Astrocyte of the spinal cord (primary cell): ENCODE measurements at regions not wholly inside any gene's neighbourhood (a gene's known extent, or its start where the extent isn't known, plus 50 kb on each side); places are given as distances from the start of the nearest gene placed in this dataset.

Experiments used
- DNase-seq: peaks from one replicate; pipeline ENCODE4 v3.0.0; 2011; ENCODE audit warnings: low read depth, low spot score
- H3K4me3 ChIP-seq: 2 replicates; pipeline ENCODE4 v1.5.1; 2011; ENCODE audit warnings: low read depth, mild to moderate bottlenecking, low read length, moderate library complexity
- in situ Hi-C: cut with HindIII; loops from 2 replicates; pipeline ENCODE4 v1.10.0; 2017; ENCODE audit warnings: low sequenced_read_pairs
- TF ChIP-seq, protein P1 (sequence below): IDR thresholded peaks from 2 replicates; pipeline ENCODE4 v1.5.1; 2012; ENCODE audit warnings: low read depth, mild to moderate bottlenecking, low read length, inconsistent platforms

GRCh38 chr5:118314931-118315330 is 673.4 kb downstream of the DTWD2 start:
- no peak for DNase-seq
- TF ChIP-seq, protein P1, sequence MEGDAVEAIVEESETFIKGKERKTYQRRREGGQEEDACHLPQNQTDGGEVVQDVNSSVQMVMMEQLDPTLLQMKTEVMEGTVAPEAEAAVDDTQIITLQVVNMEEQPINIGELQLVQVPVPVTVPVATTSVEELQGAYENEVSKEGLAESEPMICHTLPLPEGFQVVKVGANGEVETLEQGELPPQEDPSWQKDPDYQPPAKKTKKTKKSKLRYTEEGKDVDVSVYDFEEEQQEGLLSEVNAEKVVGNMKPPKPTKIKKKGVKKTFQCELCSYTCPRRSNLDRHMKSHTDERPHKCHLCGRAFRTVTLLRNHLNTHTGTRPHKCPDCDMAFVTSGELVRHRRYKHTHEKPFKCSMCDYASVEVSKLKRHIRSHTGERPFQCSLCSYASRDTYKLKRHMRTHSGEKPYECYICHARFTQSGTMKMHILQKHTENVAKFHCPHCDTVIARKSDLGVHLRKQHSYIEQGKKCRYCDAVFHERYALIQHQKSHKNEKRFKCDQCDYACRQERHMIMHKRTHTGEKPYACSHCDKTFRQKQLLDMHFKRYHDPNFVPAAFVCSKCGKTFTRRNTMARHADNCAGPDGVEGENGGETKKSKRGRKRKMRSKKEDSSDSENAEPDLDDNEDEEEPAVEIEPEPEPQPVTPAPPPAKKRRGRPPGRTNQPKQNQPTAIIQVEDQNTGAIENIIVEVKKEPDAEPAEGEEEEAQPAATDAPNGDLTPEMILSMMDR = no peak
- in situ Hi-C loops = no loop called here
- H3K4me3 ChIP-seq = no peak overlapping the region

GRCh38 chr5:118311103-118311819 is 677.1 kb downstream of the DTWD2 start:
- TF ChIP-seq, protein P1 = no peak
- no peak for DNase-seq
- H3K4me3 ChIP-seq = no peak overlapping the region
- in situ Hi-C loops = no loop called here

- in situ Hi-C loops = no loop called here
- TF ChIP-seq, protein P1 = no peak
- H3K4me3 ChIP-seq = no peak overlapping the region
- DNase-seq = no peak
Measured at GRCh38 chr5:118310401-118310800, 677.9 kb downstream of the DTWD2 start.

GRCh38 chr5:118303296-118303695 is 685.1 kb downstream of the DTWD2 start:
- no peak for DNase-seq
- no peak overlapping the region for H3K4me3 ChIP-seq
- TF ChIP-seq, protein P1 = no peak
- in situ Hi-C loops = no loop called here

DNA sequence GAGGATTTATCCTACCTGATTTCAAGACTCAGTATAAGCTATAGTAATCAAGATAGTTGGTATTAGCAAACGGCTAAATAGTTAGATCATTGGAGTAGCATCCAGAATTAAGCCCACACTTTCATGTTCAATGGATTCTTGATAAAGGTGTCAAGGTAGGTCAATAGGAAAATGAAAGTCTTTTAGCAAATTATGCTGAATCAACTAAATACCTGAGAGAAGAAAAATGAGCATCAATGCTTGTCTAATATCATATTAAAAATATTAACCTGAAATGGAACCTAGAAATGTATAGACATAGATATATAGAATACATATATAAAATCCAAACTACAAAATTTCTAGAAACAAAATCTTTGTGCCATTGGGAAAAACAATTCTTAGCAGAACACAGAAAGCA is 685.6 kb downstream of the DTWD2 start:
- in situ Hi-C loops = no loop called here
- DNase-seq = no peak
- no peak overlapping the region for H3K4me3 ChIP-seq
- TF ChIP-seq, protein P1 = no peak

DNA sequence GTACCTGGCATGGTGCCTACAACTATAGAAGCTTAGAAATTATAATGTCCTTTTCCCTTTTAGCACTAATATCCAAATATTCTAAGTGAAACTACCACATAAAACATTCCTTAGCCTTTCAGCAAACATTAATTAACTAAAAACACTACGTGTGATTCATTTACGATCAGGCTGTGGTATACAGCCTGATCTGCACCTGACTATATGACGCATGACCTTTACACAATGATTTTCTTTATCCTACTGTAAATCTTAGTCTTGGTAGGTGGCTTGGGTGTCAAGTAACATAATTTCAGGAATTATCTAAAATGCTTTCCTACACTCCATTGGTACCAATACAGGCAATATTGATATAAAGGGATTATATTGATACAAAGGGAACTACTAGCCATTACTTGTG is 686.7 kb downstream of the DTWD2 start:
- no peak for DNase-seq
- TF ChIP-seq, protein P1 = no peak
- in situ Hi-C loops = no loop called here
- H3K4me3 ChIP-seq = no peak overlapping the region
